Esophagus squamous epithelium (tissue), 5 donors: ENCODE measurements at regions not wholly inside any gene's neighbourhood (a gene's known extent, or its start where the extent isn't known, plus 50 kb on each side); places are given as distances from the start of the nearest gene placed in this dataset.

ENCODE experiments used
- DNase-seq: peaks from one replicate; lab custom pipeline; 2025; lab: John Stamatoyannopoulos, UW
- H3K27ac ChIP-seq, 4 donors: fragments of 200-600 bp; sonication (generic); one replicate each; pipeline ENCODE4 v1.5.1; 2016 to 2019; ENCODE audit warnings: mild to moderate bottlenecking in 1 of 4
- H3K27me3 ChIP-seq, 4 donors: fragments of 200-600 bp; sonication (generic); 1 replicate in 3 of 4; 2 replicates in 1 of 4; pipeline versions ENCODE4 v1.5.1 to v1.6.0; 2017 to 2021; ENCODE audit warnings: antibody characterized with exemption in 1 of 4
- H3K36me3 ChIP-seq, 3 donors: fragments of 200-600 bp; sonication (generic); one replicate each; pipeline ENCODE4 v1.5.1; 2016 to 2019
- H3K4me1 ChIP-seq, 3 donors: fragments of 200-600 bp; sonication (generic); one replicate each; pipeline ENCODE4 v1.5.1; 2017 to 2019
- H3K4me3 ChIP-seq, 4 donors: fragments of 200-600 bp; sonication (generic); 1 replicate in 3 of 4; 2 replicates in 1 of 4; pipeline ENCODE4 v1.5.1; 2016 to 2019; ENCODE audit warnings: mild to moderate bottlenecking in 2 of 4, moderate library complexity in 1 of 4
- H3K9me3 ChIP-seq, 3 donors: fragments of 200-600 bp; sonication (generic); one replicate each; pipeline ENCODE4 v1.5.1; 2016 to 2019
- POLR2A ChIP-seq, 4 donors: fragments of 450-650 bp; IDR thresholded peaks; one replicate each; pipeline ENCODE4 v1.6.1; 2017; ENCODE audit warnings: antibody characterized with exemption in 4 of 4, mild to moderate bottlenecking in 4 of 4, moderate library complexity in 3 of 4
- WGBS, 2 donors: methylation state at CpG; one replicate each; pipeline ENCODE4 v1.1.5; 2018; 5-methylcytosine and 5-hydroxymethylcytosine counted together
- intact Hi-C: fragments of 100-400 bp; cut with DNase I; formaldehyde crosslinking; loops from one replicate; pipeline ENCODE4 v1.15.0; 2022
- TF ChIP-seq, protein P1 (sequence below), 6 experiments: fragments of 450-650 bp in 4 of 6; fragments of 200-600 bp in 2 of 6; sonication (generic) in 2 of 6; IDR thresholded peaks; one replicate each; pipeline ENCODE4 v1.5.1; 2016 to 2019; ENCODE audit warnings: antibody characterized with exemption in 6 of 6, mild to moderate bottlenecking in 4 of 6, moderate library complexity in 4 of 6
- donor health status: DM: yes; HTN: yes; CAD: no.

DNA sequence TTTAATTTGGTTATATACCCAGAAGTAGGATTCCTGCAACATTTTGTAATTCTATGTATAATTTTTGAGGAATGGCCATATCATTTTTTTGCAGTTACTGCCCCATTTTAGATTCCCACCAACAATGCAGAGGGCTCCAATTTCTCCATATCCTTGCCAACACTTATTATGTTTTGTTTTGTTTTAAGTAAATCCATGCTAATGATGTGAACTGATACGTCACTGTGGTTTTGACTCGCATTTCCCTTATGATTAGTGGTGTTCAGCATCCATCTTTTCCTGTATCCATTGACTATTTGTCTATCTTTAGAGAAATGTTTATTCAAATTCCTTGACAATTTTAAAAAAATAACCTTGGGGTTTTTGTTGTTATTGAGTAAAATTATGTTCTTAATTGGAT lies 826.4 kb downstream of the CDH11 start:
- intact Hi-C loops: no loop called here
- Histone ChIP-seq H3K27me3 (no peaks in the 10 kb centered on the region), H3K27ac (no peak overlapping the region), H3K4me3 (no peak overlapping the region), H3K36me3 (no peaks in the 10 kb centered on the region), H3K9me3 (no peaks in the 10 kb centered on the region), H3K4me1 (no peaks in the 10 kb centered on the region)
- no peak for TF ChIP-seq POLR2A (IDR thresholded peaks at IDR 0.05)
- TF ChIP-seq, protein P1, sequence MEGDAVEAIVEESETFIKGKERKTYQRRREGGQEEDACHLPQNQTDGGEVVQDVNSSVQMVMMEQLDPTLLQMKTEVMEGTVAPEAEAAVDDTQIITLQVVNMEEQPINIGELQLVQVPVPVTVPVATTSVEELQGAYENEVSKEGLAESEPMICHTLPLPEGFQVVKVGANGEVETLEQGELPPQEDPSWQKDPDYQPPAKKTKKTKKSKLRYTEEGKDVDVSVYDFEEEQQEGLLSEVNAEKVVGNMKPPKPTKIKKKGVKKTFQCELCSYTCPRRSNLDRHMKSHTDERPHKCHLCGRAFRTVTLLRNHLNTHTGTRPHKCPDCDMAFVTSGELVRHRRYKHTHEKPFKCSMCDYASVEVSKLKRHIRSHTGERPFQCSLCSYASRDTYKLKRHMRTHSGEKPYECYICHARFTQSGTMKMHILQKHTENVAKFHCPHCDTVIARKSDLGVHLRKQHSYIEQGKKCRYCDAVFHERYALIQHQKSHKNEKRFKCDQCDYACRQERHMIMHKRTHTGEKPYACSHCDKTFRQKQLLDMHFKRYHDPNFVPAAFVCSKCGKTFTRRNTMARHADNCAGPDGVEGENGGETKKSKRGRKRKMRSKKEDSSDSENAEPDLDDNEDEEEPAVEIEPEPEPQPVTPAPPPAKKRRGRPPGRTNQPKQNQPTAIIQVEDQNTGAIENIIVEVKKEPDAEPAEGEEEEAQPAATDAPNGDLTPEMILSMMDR (IDR thresholded peaks at IDR 0.05): no peak
- 74 to 83% methylated on average over 2 of the region's 2 CpGs for WGBS, 2 donors
- DNase-seq: no peak

- H3K27ac ChIP-seq: no peak overlapping the region
- no peaks in the 10 kb centered on the region for H3K36me3 ChIP-seq
- H3K4me3 ChIP-seq: no peak overlapping the region
- no peak for DNase-seq
- TF ChIP-seq POLR2A (IDR thresholded peaks at IDR 0.05): no peak
- TF ChIP-seq, protein P1 (IDR thresholded peaks at IDR 0.05): no peak
- intact Hi-C loops: no loop called here
- WGBS, 2 donors: 80 to 91% methylated on average over 4 of the region's 4 CpGs
- H3K4me1 ChIP-seq: no peaks in the 10 kb centered on the region
- no peaks in the 10 kb centered on the region for H3K9me3 ChIP-seq
- H3K27me3 ChIP-seq: no peaks in the 10 kb centered on the region
These were observed 828.9 kb downstream of the CDH11 start for GRCh38 chr16:64292953-64293352.

DNA sequence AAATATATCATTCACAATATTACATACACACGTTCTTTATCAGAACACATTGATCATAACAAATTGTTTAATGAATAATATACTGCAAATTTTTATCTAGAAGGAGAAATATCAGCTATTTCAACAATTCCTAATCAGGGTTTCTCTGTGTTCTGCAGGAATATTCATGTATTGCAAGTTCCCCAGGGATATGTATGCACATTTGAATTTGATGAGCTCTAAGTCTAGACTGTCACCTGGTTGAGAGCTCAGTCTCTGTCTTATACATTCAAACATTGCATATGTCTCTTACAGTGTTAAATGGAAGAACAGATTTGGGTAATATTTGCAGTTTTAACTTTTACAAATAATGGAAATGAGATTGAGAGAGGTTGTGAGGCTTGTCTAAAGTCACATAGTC lies 829.7 kb downstream of the CDH11 start:
- Histone ChIP-seq H3K9me3 (no peaks in the 10 kb centered on the region), H3K4me3 (no peak overlapping the region), H3K36me3 (no peaks in the 10 kb centered on the region), H3K4me1 (no peaks in the 10 kb centered on the region), H3K27me3 (no peaks in the 10 kb centered on the region), H3K27ac (no peak overlapping the region)
- TF ChIP-seq, protein P1 (IDR thresholded peaks at IDR 0.05): no peak
- no peak for TF ChIP-seq POLR2A (IDR thresholded peaks at IDR 0.05)
- DNase-seq: no peak
- intact Hi-C loops: no loop called here
- WGBS, 2 donors: 55 to 60% methylated on average over 1 of the region's 1 CpG

GRCh38 chr16:64290461-64290860 lies 831.4 kb downstream of the CDH11 start:
- no peaks in the 10 kb centered on the region for H3K4me1 ChIP-seq
- TF ChIP-seq, protein P1 (IDR thresholded peaks at IDR 0.05): no peak
- TF ChIP-seq POLR2A (IDR thresholded peaks at IDR 0.05): no peak
- intact Hi-C loops: no loop called here
- no peaks in the 10 kb centered on the region for H3K36me3 ChIP-seq
- H3K27me3 ChIP-seq: no peaks in the 10 kb centered on the region
- H3K9me3 ChIP-seq: no peaks in the 10 kb centered on the region
- no peak for DNase-seq
- no peak overlapping the region for H3K4me3 ChIP-seq
- 41 to 44% methylated on average over 4 of the region's 4 CpGs for WGBS, 2 donors
- H3K27ac ChIP-seq: no peak overlapping the region

GRCh38 chr16:64287655-64288528 lies 834.0 kb downstream of the CDH11 start:
- Histone ChIP-seq H3K27ac (no peak overlapping the region), H3K9me3 (no peaks in the 10 kb centered on the region), H3K27me3 (no peaks in the 10 kb centered on the region), H3K4me3 (no peak overlapping the region), H3K4me1 (no peaks in the 10 kb centered on the region), H3K36me3 (no peaks in the 10 kb centered on the region)
- WGBS, 2 donors: 64 to 65% methylated on average over 4 of the region's 4 CpGs
- DNase-seq: no peak
- TF ChIP-seq, protein P1 (IDR thresholded peaks at IDR 0.05): no peak
- intact Hi-C loops: no loop called here
